ENCODE measurements at regions not wholly inside any gene's neighbourhood (a gene's known extent, or its start where the extent isn't known, plus 50 kb on each side); places are given as distances from the start of the nearest gene placed in this dataset.
"Not testable (repeated sequence)": the region's sequence is repeated elsewhere in the genome, so short reads cannot be mapped to it uniquely, and the experiment has no call there.

- no peaks in the 10 kb centered on the region for H3K9me3 ChIP-seq
- Mint-ChIP-seq H3K4me1 (no peaks in the 10 kb centered on the region), H3K36me3 (no peaks in the 10 kb centered on the region), H3K9me3 (no peaks in the 10 kb centered on the region), H3K27me3 (no peaks in the 10 kb centered on the region), H3K4me3 (no peak overlapping the region), H3K27ac (no peak overlapping the region)
- no peak overlapping the region for H3K4me3 ChIP-seq (ENCODE audit: control insufficient read depth in 1 of 2, extremely low read depth in 1 of 2, low read length in 1 of 2)
- H3K36me3 ChIP-seq (ENCODE audit: control insufficient read depth in 2 of 2, extremely low read depth in 1 of 2, insufficient read depth in 1 of 2, low read length in 1 of 2): no peaks in the 10 kb centered on the region
- no peaks in the 10 kb centered on the region for H3K27me3 ChIP-seq (replicated peaks in 1 of 2; ENCODE audit: control insufficient read depth in 2 of 2, extremely low read depth in 1 of 2, insufficient read depth in 2 of 2, low read length in 1 of 2)
- no peaks in the 10 kb centered on the region for H3K4me1 ChIP-seq (ENCODE audit: control insufficient read depth in 1 of 2, extremely low read depth in 1 of 2, insufficient read depth in 2 of 2, low read length in 2 of 2)
- DNase-seq (no peak), ATAC-seq (replicated peaks in 1 of 4) (no peak)
- no peak overlapping the region for H3K27ac ChIP-seq (ENCODE audit: low read length)
- CTCF ChIA-PET: no interaction called here
- POLR2A ChIA-PET: no interaction called here
These were observed 1071.8 kb upstream of the CITED2 start for GRCh38 chr6:140446241-140446640.

GRCh38 chr6:140445474-140446004, 1071.1 kb upstream of the CITED2 start:
- POLR2A ChIA-PET: no interaction called here
- Histone ChIP-seq H3K4me1 (ENCODE audit: control insufficient read depth in 1 of 2, extremely low read depth in 1 of 2, insufficient read depth in 2 of 2, low read length in 2 of 2) (no peaks in the 10 kb centered on the region), H3K4me3 (ENCODE audit: control insufficient read depth in 1 of 2, extremely low read depth in 1 of 2, low read length in 1 of 2) (no peak overlapping the region), H3K27ac (ENCODE audit: low read length) (no peak overlapping the region), H3K36me3 (ENCODE audit: control insufficient read depth in 2 of 2, extremely low read depth in 1 of 2, insufficient read depth in 1 of 2, low read length in 1 of 2) (no peaks in the 10 kb centered on the region), H3K27me3 (replicated peaks in 1 of 2; ENCODE audit: control insufficient read depth in 2 of 2, extremely low read depth in 1 of 2, insufficient read depth in 2 of 2, low read length in 1 of 2) (no peaks in the 10 kb centered on the region), H3K9me3 (no peaks in the 10 kb centered on the region)
- no peaks in the 10 kb centered on the region for H3K27me3 Mint-ChIP-seq
- CTCF ChIA-PET: no interaction called here
- H3K9me3 Mint-ChIP-seq: no peaks in the 10 kb centered on the region
- DNase-seq: no peak
- H3K27ac Mint-ChIP-seq: no peak overlapping the region
- no peak for ATAC-seq (replicated peaks in 1 of 4)
- WGBS (ENCODE audit: insufficient coverage): 93% methylated on average over 1 of the region's 3 CpGs
- no peaks in the 10 kb centered on the region for H3K36me3 Mint-ChIP-seq
- H3K4me3 Mint-ChIP-seq: no peak overlapping the region
- no peaks in the 10 kb centered on the region for H3K4me1 Mint-ChIP-seq

GRCh38 chr6:140443112-140443511, 1068.7 kb upstream of the CITED2 start:
- H3K27ac Mint-ChIP-seq; H3K4me1 ChIP-seq (ENCODE audit: control insufficient read depth in 1 of 2, extremely low read depth in 1 of 2, insufficient read depth in 2 of 2, low read length in 2 of 2); H3K9me3 ChIP-seq; ATAC-seq (replicated peaks in 1 of 4); H3K4me3 Mint-ChIP-seq; H3K36me3 Mint-ChIP-seq; H3K27me3 Mint-ChIP-seq; H3K36me3 ChIP-seq (ENCODE audit: control insufficient read depth in 2 of 2, extremely low read depth in 1 of 2, insufficient read depth in 1 of 2, low read length in 1 of 2); H3K4me3 ChIP-seq (ENCODE audit: control insufficient read depth in 1 of 2, extremely low read depth in 1 of 2, low read length in 1 of 2); H3K27me3 ChIP-seq (replicated peaks in 1 of 2; ENCODE audit: control insufficient read depth in 2 of 2, extremely low read depth in 1 of 2, insufficient read depth in 2 of 2, low read length in 1 of 2); H3K9me3 Mint-ChIP-seq; DNase-seq; H3K4me1 Mint-ChIP-seq; H3K27ac ChIP-seq (ENCODE audit: low read length); POLR2A ChIA-PET: not testable (repeated sequence)
- CTCF ChIA-PET: interaction anchor here in 1 of 2 donors (0.7 kb wide), 1 partner anchor 200 kb away, joined by 4 read pairs; no protein-coding TSS in a partner anchor
- no CpG with 5 or more reads among the region's 7 CpGs for WGBS (ENCODE audit: insufficient coverage)

- POLR2A ChIA-PET: no interaction called here
- peaks cover 0 to 2% of the 10 kb centered on the region in 2 donors for H3K27me3 Mint-ChIP-seq
- CTCF ChIA-PET: no interaction called here
- H3K27me3 ChIP-seq (replicated peaks in 1 of 2; ENCODE audit: control insufficient read depth in 2 of 2, extremely low read depth in 1 of 2, insufficient read depth in 2 of 2, low read length in 1 of 2): no peaks in the 10 kb centered on the region
- H3K4me3 Mint-ChIP-seq: no peak overlapping the region
- no peaks in the 10 kb centered on the region for H3K9me3 Mint-ChIP-seq
- H3K4me1 ChIP-seq (ENCODE audit: control insufficient read depth in 1 of 2, extremely low read depth in 1 of 2, insufficient read depth in 2 of 2, low read length in 2 of 2): no peaks in the 10 kb centered on the region
- H3K36me3 ChIP-seq (ENCODE audit: control insufficient read depth in 2 of 2, extremely low read depth in 1 of 2, insufficient read depth in 1 of 2, low read length in 1 of 2): no peaks in the 10 kb centered on the region
- no peaks in the 10 kb centered on the region for H3K9me3 ChIP-seq
- H3K36me3 Mint-ChIP-seq: no peaks in the 10 kb centered on the region
- 76% methylated on average over 6 of the region's 6 CpGs for WGBS (ENCODE audit: insufficient coverage)
- no peak overlapping the region for H3K27ac Mint-ChIP-seq
- H3K27ac ChIP-seq (ENCODE audit: low read length): no peak overlapping the region
- peak in 4 of 35 experiments; percentile 0 to 14 (median 2) for DNase-seq
- no peak overlapping the region for H3K4me3 ChIP-seq (ENCODE audit: control insufficient read depth in 1 of 2, extremely low read depth in 1 of 2, low read length in 1 of 2)
- H3K4me1 Mint-ChIP-seq: no peaks in the 10 kb centered on the region
- no peak for ATAC-seq (replicated peaks in 1 of 4)
These were observed 1066.8 kb upstream of the CITED2 start for GRCh38 chr6:140441256-140441655.

GRCh38 chr6:140440223-140440835, 1065.9 kb upstream of the CITED2 start:
- no peaks in the 10 kb centered on the region for H3K4me1 ChIP-seq (ENCODE audit: control insufficient read depth in 1 of 2, extremely low read depth in 1 of 2, insufficient read depth in 2 of 2, low read length in 2 of 2)
- Mint-ChIP-seq H3K4me3 (no peak overlapping the region), H3K27me3 (peaks cover 0 to 2% of the 10 kb centered on the region in 2 donors), H3K4me1 (no peaks in the 10 kb centered on the region), H3K36me3 (no peaks in the 10 kb centered on the region), H3K27ac (no peak overlapping the region), H3K9me3 (no peaks in the 10 kb centered on the region)
- CTCF ChIA-PET: no interaction called here
- H3K36me3 ChIP-seq (ENCODE audit: control insufficient read depth in 2 of 2, extremely low read depth in 1 of 2, insufficient read depth in 1 of 2, low read length in 1 of 2): no peaks in the 10 kb centered on the region
- no peak for ATAC-seq (replicated peaks in 1 of 4)
- H3K27me3 ChIP-seq (replicated peaks in 1 of 2; ENCODE audit: control insufficient read depth in 2 of 2, extremely low read depth in 1 of 2, insufficient read depth in 2 of 2, low read length in 1 of 2): no peaks in the 10 kb centered on the region
- POLR2A ChIA-PET: no interaction called here
- no peak overlapping the region for H3K27ac ChIP-seq (ENCODE audit: low read length)
- WGBS (ENCODE audit: insufficient coverage): no CpG with 5 or more reads among the region's 2 CpGs
- no peak for DNase-seq
- no peak overlapping the region for H3K4me3 ChIP-seq (ENCODE audit: control insufficient read depth in 1 of 2, extremely low read depth in 1 of 2, low read length in 1 of 2)
- no peaks in the 10 kb centered on the region for H3K9me3 ChIP-seq

- Mint-ChIP-seq H3K9me3 (no peaks in the 10 kb centered on the region), H3K4me1 (no peaks in the 10 kb centered on the region), H3K36me3 (no peaks in the 10 kb centered on the region), H3K4me3 (no peak overlapping the region), H3K27me3 (peaks cover 2 to 4% of the 10 kb centered on the region in 2 donors), H3K27ac (no peak overlapping the region)
- Histone ChIP-seq H3K4me1 (ENCODE audit: control insufficient read depth in 1 of 2, extremely low read depth in 1 of 2, insufficient read depth in 2 of 2, low read length in 2 of 2) (no peaks in the 10 kb centered on the region), H3K36me3 (ENCODE audit: control insufficient read depth in 2 of 2, extremely low read depth in 1 of 2, insufficient read depth in 1 of 2, low read length in 1 of 2) (no peaks in the 10 kb centered on the region), H3K4me3 (ENCODE audit: control insufficient read depth in 1 of 2, extremely low read depth in 1 of 2, low read length in 1 of 2) (no peak overlapping the region), H3K9me3 (no peaks in the 10 kb centered on the region), H3K27me3 (replicated peaks in 1 of 2; ENCODE audit: control insufficient read depth in 2 of 2, extremely low read depth in 1 of 2, insufficient read depth in 2 of 2, low read length in 1 of 2) (peaks cover 0 to 4% of the 10 kb centered on the region in 2 experiments), H3K27ac (ENCODE audit: low read length) (no peak overlapping the region)
- ATAC-seq (replicated peaks in 1 of 4): no peak
- WGBS (ENCODE audit: insufficient coverage): no CpG with 5 or more reads among the region's 2 CpGs
- no peak for DNase-seq
- CTCF ChIA-PET: no interaction called here
- POLR2A ChIA-PET: no interaction called here
These were observed 1063.9 kb upstream of the CITED2 start for GRCh38 chr6:140438346-140438735.

Measured in T-cell (primary cell).